EH (cell line): ENCODE measurements at regions not wholly inside any gene's neighbourhood (a gene's known extent, or its start where the extent isn't known, plus 50 kb on each side); places are given as distances from the start of the nearest gene placed in this dataset.

Experiments used
- DNase-seq: peaks from one replicate; pipeline ENCODE4 v3.0.0-alpha.2; 2015; ENCODE audit warnings: low read depth

DNA sequence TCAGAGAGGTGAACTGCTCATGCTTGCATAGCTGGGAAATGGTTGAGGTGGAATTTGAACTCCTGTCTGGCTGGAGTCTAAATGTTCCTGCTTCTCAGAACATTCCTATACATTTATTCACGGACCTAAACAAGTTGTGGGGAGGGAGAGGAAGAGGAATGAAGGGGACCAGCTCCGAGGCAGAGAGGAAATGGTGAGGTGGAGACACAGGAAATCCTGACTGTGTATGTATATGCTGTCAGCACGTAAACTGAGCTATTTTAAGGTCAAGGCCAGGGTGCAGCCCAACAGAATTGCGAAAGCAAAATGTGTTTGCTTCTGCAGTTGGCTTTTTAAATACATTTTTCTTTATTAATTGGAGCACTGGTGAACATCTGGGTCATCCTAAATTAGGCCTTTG lies 74.1 kb upstream of the POMGNT2 start:
- peak; percentile 95 for DNase-seq

- peak; percentile 60 for DNase-seq
Measured at GRCh38 chr3:43178891-43179366, 73.0 kb upstream of the POMGNT2 start.

- no peak for DNase-seq
Measured at GRCh38 chr3:43177085-43177484, 71.2 kb upstream of the POMGNT2 start.

GRCh38 chr3:43176666-43177065 lies 70.8 kb upstream of the POMGNT2 start:
- peak; percentile 40 for DNase-seq

- DNase-seq = no peak
Measured at GRCh38 chr3:43175541-43175940, 69.7 kb upstream of the POMGNT2 start.

- DNase-seq = no peak
Measured at GRCh38 chr3:43173949-43174348, 68.1 kb upstream of the POMGNT2 start.

DNA sequence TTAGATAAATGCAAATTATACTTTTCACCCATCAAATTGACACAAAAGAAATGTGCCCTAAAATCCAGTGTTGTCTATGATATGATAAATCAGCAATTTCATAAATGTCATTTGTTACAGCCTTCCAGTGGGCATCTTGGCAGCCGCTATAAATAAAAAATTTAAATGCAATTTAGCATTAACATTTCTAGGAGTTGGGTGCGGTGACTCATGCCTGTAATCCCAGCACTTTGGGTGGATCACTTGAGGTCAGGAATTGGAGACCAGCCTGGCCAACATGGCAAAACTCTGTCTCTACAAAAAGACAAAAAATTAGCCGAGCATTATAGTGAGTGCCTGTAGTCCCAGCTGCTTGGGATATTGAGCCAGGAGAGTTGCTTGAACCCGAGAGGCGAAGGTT lies 65.9 kb upstream of the POMGNT2 start:
- DNase-seq = peak; percentile 62

- DNase-seq = no peak
Measured at GRCh38 chr3:43170553-43170952, 64.7 kb upstream of the POMGNT2 start.

DNA sequence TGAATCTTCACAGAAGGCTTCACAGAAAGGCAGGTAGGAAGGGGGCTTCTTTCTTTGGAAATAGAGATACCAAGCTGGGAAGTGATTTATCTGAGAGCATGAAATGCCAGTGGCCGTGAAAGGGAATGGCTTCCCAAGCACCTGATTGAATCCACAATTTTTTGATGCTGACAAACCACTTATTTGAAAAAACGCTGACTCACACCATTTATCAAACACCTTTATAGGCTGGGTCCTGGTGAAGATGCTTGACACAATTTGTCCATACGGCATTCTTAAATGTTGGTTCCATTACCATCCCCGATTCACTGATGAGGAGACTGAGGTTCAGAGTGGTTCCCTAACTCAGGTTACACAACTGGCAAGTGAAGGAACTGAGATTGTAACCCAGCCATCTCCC lies 64.1 kb upstream of the POMGNT2 start:
- no peak for DNase-seq

DNA sequence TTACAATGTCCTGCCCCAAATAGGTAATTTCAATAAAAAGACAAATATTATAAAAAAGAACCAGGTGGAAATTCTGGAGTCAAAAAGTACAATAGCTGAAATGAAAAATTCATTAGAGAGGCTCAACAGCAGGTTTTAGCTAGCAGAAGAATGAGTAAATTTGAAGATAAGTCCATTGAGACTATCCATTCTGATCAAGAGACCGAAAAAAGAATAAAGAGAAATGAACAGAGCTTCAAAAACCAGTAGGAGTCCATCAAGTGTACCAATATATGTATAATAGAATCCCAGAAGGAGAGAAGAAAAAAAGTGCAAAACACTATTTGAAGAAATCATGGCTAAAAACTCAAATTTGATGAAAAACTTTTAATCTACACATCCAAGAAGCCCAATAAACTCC lies 60.5 kb upstream of the POMGNT2 start:
- DNase-seq = no peak

- DNase-seq = no peak
Measured at GRCh38 chr3:43165786-43166185, 59.9 kb upstream of the POMGNT2 start.

- DNase-seq = no peak
Measured at GRCh38 chr3:43163895-43164493, 58.1 kb upstream of the POMGNT2 start.

GRCh38 chr3:43162230-43163084 lies 56.6 kb upstream of the POMGNT2 start:
- DNase-seq = peak; percentile 76

DNA sequence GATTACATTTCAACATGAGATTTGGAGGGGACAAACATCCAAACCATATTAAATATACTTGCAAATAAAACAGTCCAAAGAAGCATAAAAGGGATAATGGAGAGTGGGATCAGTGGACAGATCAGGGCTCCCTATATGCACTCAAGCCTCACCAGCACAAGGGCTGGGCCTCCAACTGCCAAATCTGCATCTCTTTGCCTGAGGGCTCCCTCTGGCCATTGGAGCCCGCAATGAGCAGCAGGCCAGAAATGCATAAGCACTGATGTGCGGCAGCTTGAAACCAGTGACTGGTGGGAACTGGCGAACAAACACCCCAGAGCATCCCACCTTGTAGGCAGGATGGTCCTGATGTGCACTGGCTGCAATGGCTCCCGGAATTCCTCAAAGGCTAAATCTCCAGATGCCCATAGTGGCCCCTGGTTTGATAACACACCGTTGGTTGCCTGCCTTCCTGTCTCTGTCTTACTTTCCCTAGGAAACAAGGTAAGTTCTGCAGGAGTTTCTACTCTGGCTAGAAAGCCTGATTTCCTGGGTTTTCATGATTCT lies 55.9 kb upstream of the POMGNT2 start:
- no peak for DNase-seq

DNA sequence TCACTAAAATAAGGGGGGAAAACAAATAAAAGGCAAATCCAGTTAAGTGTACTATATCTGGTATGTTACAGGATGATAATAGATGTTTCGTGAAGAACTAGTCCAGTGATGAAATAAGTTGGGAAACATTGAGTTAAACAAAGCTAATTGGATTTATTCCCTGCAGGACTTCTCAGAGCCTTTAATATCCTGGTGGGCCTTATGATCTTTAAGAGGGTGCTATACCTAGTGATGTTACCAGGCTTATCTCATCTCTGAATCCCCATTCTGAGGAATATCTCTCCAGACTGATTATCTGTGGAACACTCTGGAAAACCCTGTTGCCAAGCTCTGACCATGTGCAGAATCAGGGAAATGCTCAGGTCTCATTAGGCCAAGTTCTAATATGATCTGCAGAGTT lies 54.8 kb upstream of the POMGNT2 start:
- no peak for DNase-seq

DNA sequence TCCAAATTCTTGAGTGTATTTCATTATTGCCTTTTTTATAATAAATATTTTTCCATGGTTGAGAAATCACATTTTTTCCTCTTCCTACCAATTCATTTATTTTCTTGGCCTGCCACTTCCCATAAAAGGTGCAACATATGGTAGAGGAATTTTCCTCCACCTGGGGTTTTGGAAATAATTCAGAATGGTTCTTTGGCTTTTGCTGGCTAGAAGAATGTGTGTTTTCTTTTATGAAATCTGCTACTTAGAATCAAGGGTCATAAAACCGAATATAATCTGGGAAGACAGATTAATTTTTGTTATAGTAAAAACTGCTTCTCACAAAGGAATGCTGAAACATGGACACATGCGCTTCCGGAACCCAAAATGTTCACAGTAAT lies 54.0 kb upstream of the POMGNT2 start:
- no peak for DNase-seq

GRCh38 chr3:43159131-43159875 lies 53.4 kb upstream of the POMGNT2 start:
- DNase-seq = no peak

GRCh38 chr3:43156812-43157455 lies 51.1 kb upstream of the POMGNT2 start:
- no peak for DNase-seq

GRCh38 chr3:43155464-43156121 lies 49.7 kb upstream of the POMGNT2 start:
- peak; percentile 86 for DNase-seq
